ENCODE measurements at regions not wholly inside any gene's neighbourhood (a gene's known extent, or its start where the extent isn't known, plus 50 kb on each side); places are given as distances from the start of the nearest gene placed in this dataset.

DNA sequence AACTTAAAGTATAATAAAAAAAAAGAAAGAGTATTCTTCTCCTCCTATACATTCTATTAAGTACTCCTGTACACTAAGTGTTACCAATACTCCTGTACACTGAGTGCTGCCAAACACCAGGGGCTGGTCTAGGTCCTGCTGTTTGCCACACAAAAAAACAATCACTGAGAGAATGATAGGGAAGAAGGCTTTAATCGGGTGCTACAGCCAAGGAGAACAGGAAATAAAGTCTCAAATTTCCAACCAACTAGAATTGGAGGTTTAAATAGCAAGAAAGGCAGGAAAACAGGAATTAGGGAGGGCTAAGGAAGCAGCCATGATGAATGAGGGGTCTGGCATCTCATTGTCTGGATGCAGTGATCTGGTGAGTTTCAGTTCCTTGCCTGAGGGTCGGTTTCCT, 239.8 kb downstream of the ZNF674 start:
- Histone ChIP-seq H3K9ac (ENCODE audit: low read length) (no peak overlapping the region), H3K4me3 (ENCODE audit: low read depth, low read length) (no peak overlapping the region), H3K4me1 (ENCODE audit: control insufficient read depth, insufficient read depth, low read length) (peaks cover 15% of the 10 kb centered on the region), H3K27me3 (ENCODE audit: control insufficient read depth, insufficient read depth, low read length) (no peaks in the 10 kb centered on the region), H3K36me3 (ENCODE audit: control insufficient read depth, insufficient read depth, low read length) (no peaks in the 10 kb centered on the region), H3K9me3 (ENCODE audit: control insufficient read depth, insufficient read depth, low read depth, low read length) (peaks cover 22% of the 10 kb centered on the region), H3K27ac (ENCODE audit: low read depth, low read length) (no peak overlapping the region)

GRCh38 chrX:46301903-46302302, 243.3 kb downstream of the ZNF674 start:
- Histone ChIP-seq H3K9ac (ENCODE audit: low read length) (no peak overlapping the region), H3K9me3 (ENCODE audit: control insufficient read depth, insufficient read depth, low read depth, low read length) (peaks cover 25% of the 10 kb centered on the region), H3K4me1 (ENCODE audit: control insufficient read depth, insufficient read depth, low read length) (no peaks in the 10 kb centered on the region), H3K27me3 (ENCODE audit: control insufficient read depth, insufficient read depth, low read length) (no peaks in the 10 kb centered on the region), H3K36me3 (ENCODE audit: control insufficient read depth, insufficient read depth, low read length) (no peaks in the 10 kb centered on the region), H3K4me3 (ENCODE audit: low read depth, low read length) (no peak overlapping the region), H3K27ac (ENCODE audit: low read depth, low read length) (no peak overlapping the region)

DNA sequence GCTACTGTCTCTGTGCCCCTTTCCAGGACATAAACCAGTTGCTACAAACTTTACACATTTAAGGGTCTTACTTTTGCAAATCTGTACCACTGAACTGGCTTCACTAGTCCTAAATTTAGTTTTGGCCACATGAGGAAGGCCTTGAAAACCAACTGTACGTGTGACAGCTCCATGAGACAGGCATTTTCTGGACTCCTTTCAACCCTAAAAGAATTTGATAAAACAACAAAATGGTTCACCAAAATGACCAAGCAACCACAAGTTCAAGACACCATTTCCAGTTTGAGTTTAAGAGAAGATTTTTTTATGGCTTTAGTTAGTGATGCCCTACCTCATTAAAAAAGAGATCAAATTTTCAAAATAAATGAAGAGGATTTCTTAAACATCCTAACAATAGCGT, 246.4 kb downstream of the ZNF674 start:
- H3K4me1 ChIP-seq (ENCODE audit: control insufficient read depth, insufficient read depth, low read length) = no peaks in the 10 kb centered on the region
- H3K9ac ChIP-seq (ENCODE audit: low read length) = no peak overlapping the region
- no peak overlapping the region for H3K27ac ChIP-seq (ENCODE audit: low read depth, low read length)
- H3K27me3 ChIP-seq (ENCODE audit: control insufficient read depth, insufficient read depth, low read length) = no peaks in the 10 kb centered on the region
- no peaks in the 10 kb centered on the region for H3K36me3 ChIP-seq (ENCODE audit: control insufficient read depth, insufficient read depth, low read length)
- H3K9me3 ChIP-seq (ENCODE audit: control insufficient read depth, insufficient read depth, low read depth, low read length) = peaks cover 6% of the 10 kb centered on the region; the same call in 1 of the 2 replicates
- no peak overlapping the region for H3K4me3 ChIP-seq (ENCODE audit: low read depth, low read length)

DNA sequence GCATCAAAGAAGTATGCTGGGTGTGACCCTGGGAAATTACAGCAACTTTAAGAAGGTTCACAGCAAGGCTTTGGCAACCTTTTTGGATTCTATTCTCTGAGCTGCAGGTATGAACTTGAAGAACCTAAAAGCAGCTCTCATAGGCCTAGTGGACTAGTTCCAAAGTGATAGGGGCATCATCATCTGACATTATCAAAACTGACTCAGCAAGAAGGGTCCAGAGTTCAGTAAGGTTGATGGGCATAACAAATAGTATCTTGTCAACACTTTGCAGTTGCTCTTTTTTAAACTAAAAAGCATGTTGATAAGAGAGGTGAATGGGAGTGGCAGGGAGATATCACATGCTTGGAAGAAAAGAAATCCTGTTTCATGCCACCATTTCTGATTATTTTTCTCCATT, 249.3 kb downstream of the ZNF674 start:
- Histone ChIP-seq H3K9ac (ENCODE audit: low read length) (no peak overlapping the region), H3K4me1 (ENCODE audit: control insufficient read depth, insufficient read depth, low read length) (no peaks in the 10 kb centered on the region), H3K9me3 (ENCODE audit: control insufficient read depth, insufficient read depth, low read depth, low read length) (0 out of 2 replicates have a peak, but pooled peaks cover 6% of the 10 kb centered on the region), H3K27ac (ENCODE audit: low read depth, low read length) (no peak overlapping the region), H3K4me3 (ENCODE audit: low read depth, low read length) (no peak overlapping the region), H3K36me3 (ENCODE audit: control insufficient read depth, insufficient read depth, low read length) (no peaks in the 10 kb centered on the region), H3K27me3 (ENCODE audit: control insufficient read depth, insufficient read depth, low read length) (no peaks in the 10 kb centered on the region)

GRCh38 chrX:46294234-46294633, 251.0 kb downstream of the ZNF674 start:
- Histone ChIP-seq H3K36me3 (ENCODE audit: control insufficient read depth, insufficient read depth, low read length) (no peaks in the 10 kb centered on the region), H3K4me3 (ENCODE audit: low read depth, low read length) (no peak overlapping the region), H3K9me3 (ENCODE audit: control insufficient read depth, insufficient read depth, low read depth, low read length) (peaks cover 11% of the 10 kb centered on the region; the same call in 1 of the 2 replicates), H3K9ac (ENCODE audit: low read length) (no peak overlapping the region), H3K4me1 (ENCODE audit: control insufficient read depth, insufficient read depth, low read length) (no peaks in the 10 kb centered on the region), H3K27me3 (ENCODE audit: control insufficient read depth, insufficient read depth, low read length) (no peaks in the 10 kb centered on the region), H3K27ac (ENCODE audit: low read depth, low read length) (no peak overlapping the region)

DNA sequence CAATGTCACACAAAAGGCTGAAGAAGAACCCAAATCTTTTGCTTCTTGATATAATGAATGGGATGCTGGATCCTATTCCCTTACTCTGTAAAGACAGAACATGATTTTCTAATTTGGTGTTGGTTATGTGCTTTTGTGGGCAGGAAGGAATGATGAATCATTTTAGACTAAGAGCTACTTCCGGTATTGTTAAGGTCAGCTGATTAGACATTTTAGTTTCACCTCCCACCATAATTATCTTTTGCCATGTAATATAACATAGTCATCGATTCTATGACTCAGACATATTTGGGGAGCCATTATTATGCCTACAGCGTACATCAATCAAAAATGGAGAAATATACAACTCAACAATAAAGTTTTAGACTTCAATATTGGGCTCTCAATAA, 265.3 kb downstream of the ZNF674 start:
- H3K36me3 ChIP-seq (ENCODE audit: control insufficient read depth, insufficient read depth, low read length) = no peaks in the 10 kb centered on the region
- H3K27me3 ChIP-seq (ENCODE audit: control insufficient read depth, insufficient read depth, low read length) = no peaks in the 10 kb centered on the region
- 0 out of 2 replicates have a peak, but pooled peaks cover 15% of the 10 kb centered on the region for H3K9me3 ChIP-seq (ENCODE audit: control insufficient read depth, insufficient read depth, low read depth, low read length)
- no peak overlapping the region for H3K9ac ChIP-seq (ENCODE audit: low read length)
- H3K27ac ChIP-seq (ENCODE audit: low read depth, low read length) = 0 out of 2 replicates have a peak overlapping the region, but pooled peaks have one; percentile 18
- peaks cover 11% of the 10 kb centered on the region for H3K4me1 ChIP-seq (ENCODE audit: control insufficient read depth, insufficient read depth, low read length)
- no peak overlapping the region for H3K4me3 ChIP-seq (ENCODE audit: low read depth, low read length)

DNA sequence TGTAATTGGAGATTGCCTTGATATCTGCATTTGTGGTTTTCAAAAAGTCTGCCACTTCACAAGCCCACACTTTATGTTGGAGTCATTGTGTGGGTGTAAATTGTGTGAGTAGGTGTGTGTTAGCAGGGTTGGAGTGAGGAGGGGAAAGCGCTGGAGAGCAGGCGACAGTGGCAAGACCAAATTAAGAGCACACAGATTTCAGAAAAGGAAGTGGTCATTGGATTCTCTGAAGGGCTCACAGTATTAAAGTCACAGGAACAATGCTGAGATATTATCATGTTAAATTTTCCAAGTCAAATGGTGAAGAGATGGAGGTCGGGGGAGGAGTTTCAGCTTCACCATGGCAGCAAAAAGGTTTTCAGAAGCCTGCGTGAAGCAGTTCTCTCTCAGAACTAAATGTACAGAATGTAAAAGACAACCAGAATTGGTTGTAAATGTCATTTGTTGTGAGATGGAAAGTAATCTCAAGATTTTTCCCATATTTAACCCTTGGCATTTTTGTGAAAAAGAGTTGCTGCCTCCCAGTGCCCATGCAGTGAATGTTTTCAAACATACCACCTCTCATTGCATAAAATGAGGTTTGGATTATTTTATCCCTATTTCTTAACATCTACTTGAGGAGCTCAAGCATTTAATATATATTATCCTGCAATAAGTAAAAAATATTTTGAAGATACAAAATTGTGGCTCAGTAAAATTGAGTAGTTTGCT, 265.9 kb downstream of the ZNF674 start:
- peak overlapping the region; percentile 16 for H3K27ac ChIP-seq (ENCODE audit: low read depth, low read length)
- no peaks in the 10 kb centered on the region for H3K36me3 ChIP-seq (ENCODE audit: control insufficient read depth, insufficient read depth, low read length)
- H3K4me1 ChIP-seq (ENCODE audit: control insufficient read depth, insufficient read depth, low read length) = peaks cover 11% of the 10 kb centered on the region
- no peak overlapping the region for H3K4me3 ChIP-seq (ENCODE audit: low read depth, low read length)
- H3K9me3 ChIP-seq (ENCODE audit: control insufficient read depth, insufficient read depth, low read depth, low read length) = 0 out of 2 replicates have a peak, but pooled peaks cover 15% of the 10 kb centered on the region
- peak overlapping the region; percentile 27 for H3K9ac ChIP-seq (ENCODE audit: low read length)
- no peaks in the 10 kb centered on the region for H3K27me3 ChIP-seq (ENCODE audit: control insufficient read depth, insufficient read depth, low read length)

GRCh38 chrX:46278572-46278971, 266.6 kb downstream of the ZNF674 start:
- Histone ChIP-seq H3K27ac (ENCODE audit: low read depth, low read length) (no peak overlapping the region), H3K36me3 (ENCODE audit: control insufficient read depth, insufficient read depth, low read length) (no peaks in the 10 kb centered on the region), H3K9ac (ENCODE audit: low read length) (no peak overlapping the region), H3K4me3 (ENCODE audit: low read depth, low read length) (no peak overlapping the region), H3K9me3 (ENCODE audit: control insufficient read depth, insufficient read depth, low read depth, low read length) (0 out of 2 replicates have a peak, but pooled peaks cover 12% of the 10 kb centered on the region), H3K4me1 (ENCODE audit: control insufficient read depth, insufficient read depth, low read length) (peaks cover 11% of the 10 kb centered on the region), H3K27me3 (ENCODE audit: control insufficient read depth, insufficient read depth, low read length) (no peaks in the 10 kb centered on the region)

DNA sequence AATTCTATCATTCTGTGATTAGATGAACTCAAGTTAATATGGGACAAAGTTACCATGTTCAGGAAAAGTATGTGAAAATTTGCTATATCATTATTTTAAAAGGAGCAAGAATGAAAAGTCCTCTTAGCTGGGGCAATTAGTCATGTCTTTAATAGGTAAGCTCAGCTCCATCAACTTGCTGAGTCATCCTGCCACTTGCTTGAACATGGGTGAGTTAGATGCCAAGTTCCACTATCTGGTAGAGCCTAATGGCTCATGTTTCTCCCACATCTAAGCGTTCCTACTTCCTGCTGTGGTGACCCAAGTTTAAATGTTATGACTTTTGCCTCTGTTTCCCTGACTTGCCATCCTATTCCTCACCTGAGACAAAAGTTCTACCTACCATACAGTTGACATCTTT, 276.8 kb downstream of the ZNF674 start:
- Histone ChIP-seq H3K4me1 (ENCODE audit: control insufficient read depth, insufficient read depth, low read length) (peaks cover 9% of the 10 kb centered on the region), H3K9ac (ENCODE audit: low read length) (no peak overlapping the region), H3K27me3 (ENCODE audit: control insufficient read depth, insufficient read depth, low read length) (no peaks in the 10 kb centered on the region)

DNA sequence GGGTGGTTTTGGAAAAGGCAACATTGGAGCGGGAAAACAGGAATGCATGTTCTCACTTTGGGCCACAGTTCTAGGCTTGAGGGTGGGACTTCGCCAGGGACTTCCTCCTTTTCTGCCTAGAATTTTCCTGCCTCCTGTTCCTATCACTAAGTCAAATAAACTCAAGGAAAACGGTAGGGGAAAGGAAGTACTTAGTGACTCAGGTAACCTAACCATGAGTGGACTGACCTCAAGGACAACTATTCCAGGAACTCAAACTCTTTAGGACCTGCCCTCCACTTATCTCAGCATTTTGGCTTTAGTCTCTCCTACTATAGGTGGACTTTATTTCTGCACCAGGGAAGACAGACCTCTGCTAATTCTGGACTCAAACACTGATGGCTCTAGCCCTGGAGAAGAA, 281.7 kb downstream of the ZNF674 start:
- no peak overlapping the region for H3K27ac ChIP-seq (ENCODE audit: low read depth, low read length)

More for the DNA sequence above, 276.8 kb downstream of the ZNF674 start:
- Histone ChIP-seq H3K36me3 (ENCODE audit: control insufficient read depth, insufficient read depth, low read length) (no peaks in the 10 kb centered on the region), H3K27ac (ENCODE audit: low read depth, low read length) (no peak overlapping the region), H3K9me3 (ENCODE audit: control insufficient read depth, insufficient read depth, low read depth, low read length) (peaks cover 10% of the 10 kb centered on the region; the same call in 1 of the 2 replicates), H3K4me3 (ENCODE audit: low read depth, low read length) (no peak overlapping the region)

DNA sequence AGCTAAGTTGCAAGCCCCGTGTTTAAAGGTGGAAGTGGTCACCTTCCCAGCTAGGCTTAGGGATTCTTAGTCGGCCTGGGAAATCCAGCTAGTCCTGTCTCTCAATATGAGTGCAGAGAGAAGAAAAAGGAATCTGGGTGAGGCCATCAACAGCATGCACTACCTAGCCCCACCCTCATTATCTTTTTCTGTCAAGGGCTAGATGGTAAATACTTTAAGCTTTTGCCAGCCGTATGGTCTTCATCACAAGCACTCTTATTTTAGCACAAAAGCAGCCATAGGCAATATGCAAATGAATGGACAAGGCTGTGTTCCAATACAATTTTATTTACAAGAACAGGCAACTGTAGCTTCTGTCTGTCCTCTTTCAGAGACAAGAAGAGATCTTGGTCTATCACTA, 282.9 kb downstream of the ZNF674 start:
- Histone ChIP-seq H3K36me3 (ENCODE audit: control insufficient read depth, insufficient read depth, low read length) (no peaks in the 10 kb centered on the region), H3K27ac (ENCODE audit: low read depth, low read length) (no peak overlapping the region), H3K27me3 (ENCODE audit: control insufficient read depth, insufficient read depth, low read length) (no peaks in the 10 kb centered on the region; the same call in 1 of the 2 replicates), H3K4me1 (ENCODE audit: control insufficient read depth, insufficient read depth, low read length) (peaks cover 26% of the 10 kb centered on the region), H3K9ac (ENCODE audit: low read length) (no peak overlapping the region), H3K9me3 (ENCODE audit: control insufficient read depth, insufficient read depth, low read depth, low read length) (peaks cover 7% of the 10 kb centered on the region; the same call in 1 of the 2 replicates), H3K4me3 (ENCODE audit: low read depth, low read length) (no peak overlapping the region)

More for the DNA sequence above, 281.7 kb downstream of the ZNF674 start:
- Histone ChIP-seq H3K36me3 (ENCODE audit: control insufficient read depth, insufficient read depth, low read length) (no peaks in the 10 kb centered on the region), H3K4me1 (ENCODE audit: control insufficient read depth, insufficient read depth, low read length) (peaks cover 26% of the 10 kb centered on the region), H3K27me3 (ENCODE audit: control insufficient read depth, insufficient read depth, low read length) (no peaks in the 10 kb centered on the region; the same call in 1 of the 2 replicates), H3K9me3 (ENCODE audit: control insufficient read depth, insufficient read depth, low read depth, low read length) (peaks cover 7% of the 10 kb centered on the region; the same call in 1 of the 2 replicates), H3K9ac (ENCODE audit: low read length) (no peak overlapping the region), H3K4me3 (ENCODE audit: low read depth, low read length) (no peak overlapping the region)

Measured in HUES6 (cell line).